Osteoblast (primary cell): ENCODE measurements at regions not wholly inside any gene's neighbourhood (a gene's known extent, or its start where the extent isn't known, plus 50 kb on each side); places are given as distances from the start of the nearest gene placed in this dataset.

Source experiments
- DNase-seq: peaks from one replicate; pipeline ENCODE4 v3.0.0; 2011; ENCODE audit warnings: low spot score, mixed read lengths; ENCODE audit not compliant: insufficient read length; ENCODE audit errors: missing footprints
- H2AFZ ChIP-seq: 2 replicates; pipeline ENCODE4 v1.6.0; 2011; ENCODE audit warnings: mild to moderate bottlenecking, low read length
- H3K27ac ChIP-seq: 2 replicates; pipeline ENCODE4 v1.5.1; 2011; ENCODE audit warnings: mild to moderate bottlenecking, low read depth, low read length, moderate library complexity
- H3K27me3 ChIP-seq: 2 replicates; pipeline ENCODE4 v1.6.0; 2012; ENCODE audit warnings: mild to moderate bottlenecking, control low read depth, inconsistent platforms, low read length, moderate library complexity; ENCODE audit not compliant: insufficient read depth
- H3K36me3 ChIP-seq: 2 replicates; pipeline ENCODE4 v1.5.1; 2011; ENCODE audit warnings: mild to moderate bottlenecking, low read length, control low read depth, moderate library complexity; ENCODE audit not compliant: insufficient read depth
- H3K4me1 ChIP-seq: 2 replicates; pipeline ENCODE4 v1.5.1; 2011; ENCODE audit warnings: mild to moderate bottlenecking, low read length, control low read depth, moderate library complexity; ENCODE audit not compliant: insufficient read depth
- H3K4me2 ChIP-seq: 2 replicates; pipeline ENCODE4 v1.6.0; 2011; ENCODE audit warnings: mild to moderate bottlenecking, low read length; ENCODE audit not compliant: insufficient read depth
- H3K4me3 ChIP-seq: fragments of 200-600 bp; sonication (generic); 3 replicates; pipeline ENCODE4 v1.5.1; 2012; ENCODE audit warnings: mild to moderate bottlenecking, low read length, inconsistent platforms; ENCODE audit not compliant: insufficient read depth
- H3K79me2 ChIP-seq: 2 replicates; pipeline ENCODE4 v1.6.0; 2012; ENCODE audit warnings: mild to moderate bottlenecking, low read length, control low read depth, inconsistent platforms; ENCODE audit not compliant: insufficient read depth
- H3K9me3 ChIP-seq: 2 replicates; pipeline ENCODE4 v1.5.1; 2011; ENCODE audit warnings: low read depth, low read length, control low read depth
- H4K20me1 ChIP-seq: 2 replicates; pipeline ENCODE4 v1.6.0; 2012; ENCODE audit warnings: mild to moderate bottlenecking, low read length, control low read depth; ENCODE audit not compliant: insufficient read depth
- TF ChIP-seq, protein P1 (sequence below): IDR thresholded peaks from 2 replicates; pipeline ENCODE4 v1.5.1; 2011; ENCODE audit warnings: mild to moderate bottlenecking, low read depth, low read length, moderate library complexity; ENCODE audit errors: extremely low read depth

GRCh38 chr16:14338969-14339368 is 267.9 kb downstream of the MRTFB start:
- H3K4me2 ChIP-seq = no peak overlapping the region
- no peaks in the 10 kb centered on the region for H3K36me3 ChIP-seq
- H3K79me2 ChIP-seq = no peaks in the 10 kb centered on the region
- H2AFZ ChIP-seq = no peak overlapping the region
- TF ChIP-seq, protein P1, sequence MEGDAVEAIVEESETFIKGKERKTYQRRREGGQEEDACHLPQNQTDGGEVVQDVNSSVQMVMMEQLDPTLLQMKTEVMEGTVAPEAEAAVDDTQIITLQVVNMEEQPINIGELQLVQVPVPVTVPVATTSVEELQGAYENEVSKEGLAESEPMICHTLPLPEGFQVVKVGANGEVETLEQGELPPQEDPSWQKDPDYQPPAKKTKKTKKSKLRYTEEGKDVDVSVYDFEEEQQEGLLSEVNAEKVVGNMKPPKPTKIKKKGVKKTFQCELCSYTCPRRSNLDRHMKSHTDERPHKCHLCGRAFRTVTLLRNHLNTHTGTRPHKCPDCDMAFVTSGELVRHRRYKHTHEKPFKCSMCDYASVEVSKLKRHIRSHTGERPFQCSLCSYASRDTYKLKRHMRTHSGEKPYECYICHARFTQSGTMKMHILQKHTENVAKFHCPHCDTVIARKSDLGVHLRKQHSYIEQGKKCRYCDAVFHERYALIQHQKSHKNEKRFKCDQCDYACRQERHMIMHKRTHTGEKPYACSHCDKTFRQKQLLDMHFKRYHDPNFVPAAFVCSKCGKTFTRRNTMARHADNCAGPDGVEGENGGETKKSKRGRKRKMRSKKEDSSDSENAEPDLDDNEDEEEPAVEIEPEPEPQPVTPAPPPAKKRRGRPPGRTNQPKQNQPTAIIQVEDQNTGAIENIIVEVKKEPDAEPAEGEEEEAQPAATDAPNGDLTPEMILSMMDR = no peak
- no peak for DNase-seq
- H4K20me1 ChIP-seq = no peaks in the 10 kb centered on the region
- no peaks in the 10 kb centered on the region for H3K27me3 ChIP-seq
- H3K9me3 ChIP-seq = no peaks in the 10 kb centered on the region
- no peak overlapping the region for H3K27ac ChIP-seq
- H3K4me3 ChIP-seq = no peak overlapping the region
- H3K4me1 ChIP-seq = peaks cover 11% of the 10 kb centered on the region

DNA sequence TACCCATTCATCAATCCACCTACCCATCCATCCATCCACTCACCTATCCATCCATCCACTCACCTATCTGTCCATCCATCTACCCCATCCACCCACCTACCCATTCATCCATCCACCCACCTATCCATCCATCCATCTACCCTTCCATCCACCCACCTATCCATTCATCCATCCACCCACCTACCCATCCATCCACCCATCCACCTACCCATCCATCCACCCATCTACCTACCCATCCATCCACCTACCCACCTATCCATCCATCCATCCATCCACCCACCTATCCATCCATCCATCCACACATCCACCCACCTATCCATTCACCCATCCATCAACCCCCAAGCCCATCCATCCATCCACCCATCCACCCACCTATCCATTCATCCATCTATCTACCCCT is 267.1 kb downstream of the MRTFB start:
- TF ChIP-seq, protein P1 = no peak
- no peak overlapping the region for H3K4me2 ChIP-seq

GRCh38 chr16:14337303-14338191 is 266.4 kb downstream of the MRTFB start:
- Histone ChIP-seq H2AFZ (peak overlapping the region; percentile 74), H3K36me3 (no peaks in the 10 kb centered on the region), H3K4me1 (peaks cover 11% of the 10 kb centered on the region), H4K20me1 (peaks cover under 1% of the 10 kb centered on the region), H3K4me3 (peak overlapping the region; percentile 64), H3K79me2 (no peaks in the 10 kb centered on the region), H3K4me2 (peak overlapping the region; percentile 87), H3K27me3 (no peaks in the 10 kb centered on the region), H3K9me3 (no peaks in the 10 kb centered on the region), H3K27ac (no peak overlapping the region)
- TF ChIP-seq, protein P1 = no peak
- peak; percentile 84 for DNase-seq

More for the DNA sequence above, 267.1 kb downstream of the MRTFB start:
- H3K9me3 ChIP-seq = no peaks in the 10 kb centered on the region
- H3K36me3 ChIP-seq = no peaks in the 10 kb centered on the region
- H2AFZ ChIP-seq = no peak overlapping the region
- no peaks in the 10 kb centered on the region for H3K27me3 ChIP-seq
- no peaks in the 10 kb centered on the region for H4K20me1 ChIP-seq
- no peak overlapping the region for H3K27ac ChIP-seq
- no peak for DNase-seq
- no peak overlapping the region for H3K4me3 ChIP-seq
- H3K79me2 ChIP-seq = no peaks in the 10 kb centered on the region
- peaks cover 11% of the 10 kb centered on the region for H3K4me1 ChIP-seq

- no peak overlapping the region for H3K4me2 ChIP-seq
- H3K27ac ChIP-seq = no peak overlapping the region
- TF ChIP-seq, protein P1 = no peak
- peaks cover under 1% of the 10 kb centered on the region for H3K36me3 ChIP-seq
- DNase-seq = peak; percentile 56
- H3K79me2 ChIP-seq = no peaks in the 10 kb centered on the region
- H4K20me1 ChIP-seq = peaks cover 3% of the 10 kb centered on the region
- no peaks in the 10 kb centered on the region for H3K27me3 ChIP-seq
- H3K4me1 ChIP-seq = peaks cover 11% of the 10 kb centered on the region
- no peak overlapping the region for H3K4me3 ChIP-seq
- no peak overlapping the region for H2AFZ ChIP-seq
- H3K9me3 ChIP-seq = no peaks in the 10 kb centered on the region
Observed at GRCh38 chr16:14335297-14335696, 264.2 kb downstream of the MRTFB start.
